ENCODE measurements at regions not wholly inside any gene's neighbourhood (a gene's known extent, or its start where the extent isn't known, plus 50 kb on each side); places are given as distances from the start of the nearest gene placed in this dataset.

- TF ChIP-seq CTCF (IDR thresholded peaks at IDR 0.05) (no peak), EZH2phosphoT487 (IDR thresholded peaks at IDR 0.05) (no peak), EZH2 (IDR thresholded peaks at IDR 0.05) (no peak)
Measured at GRCh38 chr6:76250666-76251065, 178.2 kb upstream of the IMPG1 start.
